ENCODE measurements at regions not wholly inside any gene's neighbourhood (a gene's known extent, or its start where the extent isn't known, plus 50 kb on each side); places are given as distances from the start of the nearest gene placed in this dataset.

GRCh38 chr14:71602524-71602923 is 329.7 kb upstream of the RGS6 start:
- Histone ChIP-seq H3K36me3 (ENCODE audit: control insufficient read depth in 2 of 2, extremely low read depth in 1 of 2, insufficient read depth in 2 of 2, low read length in 2 of 2) (no peaks in the 10 kb centered on the region), H3K4me2 (ENCODE audit: insufficient read depth, low read length) (no peak overlapping the region), H3K4me1 (ENCODE audit: control insufficient read depth, extremely low read depth, insufficient read depth, low read length) (no peaks in the 10 kb centered on the region), H4K20me1 (replicated peaks; ENCODE audit: control insufficient read depth, extremely low read depth, insufficient read depth, low read length) (no peaks in the 10 kb centered on the region), H3K27ac (ENCODE audit: insufficient read depth, low read depth, low read length) (no peak overlapping the region), H3K9me1 (replicated peaks; ENCODE audit: control insufficient read depth, extremely low read depth, insufficient read depth, low read length) (no peaks in the 10 kb centered on the region), H3K79me2 (ENCODE audit: control insufficient read depth, insufficient read depth, low read length) (no peaks in the 10 kb centered on the region), H3K9ac (replicated peaks; ENCODE audit: extremely low read depth, insufficient read depth, low read length) (no peak overlapping the region), H3K27me3 (ENCODE audit: control insufficient read depth in 2 of 2, insufficient read depth in 2 of 2, low read length in 2 of 2) (no peaks in the 10 kb centered on the region), H3K4me3 (replicated peaks in 1 of 3; ENCODE audit: insufficient read depth in 1 of 3, low read depth in 1 of 3, low read length in 3 of 3) (no peak overlapping the region), H2AFZ (ENCODE audit: low read depth, low read length) (no peak overlapping the region), H3K9me3 (replicated peaks; ENCODE audit: control insufficient read depth, insufficient read depth, low read length) (no peaks in the 10 kb centered on the region)
- no peak for DNase-seq (ENCODE audit: low read depth, low spot score)
- no peak for TF ChIP-seq MAX (IDR thresholded peaks at IDR 0.05; ENCODE audit: insufficient read depth, insufficient read length)
- TF ChIP-seq MYC (IDR thresholded peaks at IDR 0.05; ENCODE audit: low read depth, low read length), result no peak
- no peak for TF ChIP-seq FOS (IDR thresholded peaks at IDR 0.05; ENCODE audit: borderline replicate concordance, insufficient read depth, low read length)
- no peak for TF ChIP-seq GATA2 (IDR thresholded peaks at IDR 0.05; ENCODE audit: insufficient read depth, insufficient read length, low read depth, low read length)
- no peak for TF ChIP-seq POLR2A (IDR thresholded peaks at IDR 0.05; ENCODE audit: low read depth, low read length)
- TF ChIP-seq POLR2AphosphoS5 (IDR thresholded peaks at IDR 0.05; ENCODE audit: insufficient read depth, low read depth, low read length), result no peak
- TF ChIP-seq CTCF (IDR thresholded peaks at IDR 0.05; ENCODE audit: extremely low read depth in 1 of 2, insufficient read depth in 1 of 2, low read depth in 1 of 2, low read length in 2 of 2), result no peak
- no peak for TF ChIP-seq JUN (IDR thresholded peaks at IDR 0.05; ENCODE audit: borderline replicate concordance, insufficient read depth, insufficient read length, low read depth)
- TF ChIP-seq EZH2 (IDR thresholded peaks at IDR 0.05; ENCODE audit: borderline replicate concordance, low read depth, low read length, severe bottlenecking), result no peak
- no TSS peak for BruUV-seq (replicated peaks)
- ChIA-PET CTCF (no interaction called here), POLR2A (no interaction called here)
- no peak for FAIRE-seq
- intact Hi-C loops (cut with micrococcal nuclease), result no loop called here
- dilution Hi-C loops (cut with MboI; ENCODE audit: extremely low pct_ligation_motif_present, low sequenced_read_pairs), result no loop called here
